ENCODE measurements at regions not wholly inside any gene's neighbourhood (a gene's known extent, or its start where the extent isn't known, plus 50 kb on each side); places are given as distances from the start of the nearest gene placed in this dataset.

- Histone ChIP-seq H4K20me1 (ENCODE audit: insufficient read depth, low read length) (no peaks in the 10 kb centered on the region), H2AFZ (ENCODE audit: low read length) (no peak overlapping the region), H3K9me3 (ENCODE audit: low read length) (peaks cover 6% of the 10 kb centered on the region), H3K4me3 (ENCODE audit: low read depth, low read length, poor library complexity, severe bottlenecking) (no peak overlapping the region), H3K4me1 (ENCODE audit: insufficient read depth, low read length, poor library complexity, severe bottlenecking) (no peaks in the 10 kb centered on the region), H3K4me2 (ENCODE audit: low read length) (no peak overlapping the region), H3K9me2 (ENCODE audit: insufficient read depth, low read length) (no peaks in the 10 kb centered on the region), H3K79me2 (ENCODE audit: insufficient read depth, low read depth, low read length) (no peaks in the 10 kb centered on the region), H3K27ac (ENCODE audit: low read depth, low read length, poor library complexity, severe bottlenecking) (no peak overlapping the region), H3K36me3 (ENCODE audit: insufficient read depth, low read length) (no peaks in the 10 kb centered on the region)
- TF ChIP-seq EZH2phosphoT487 (IDR thresholded peaks at IDR 0.05; ENCODE audit: borderline replicate concordance, low read depth, low read length) (no peak), CTCF (conservative IDR thresholded peaks at IDR 0.05; ENCODE audit: low read length) (no peak)
- CTCF ChIA-PET (ENCODE audit: unreplicated experiment), result no interaction called here
- POLR2A ChIA-PET, result no interaction called here
- BruUV-seq (replicated peaks), result no TSS peak
- no peak for DNase-seq (ENCODE audit: low spot score)
- intact Hi-C loops (cut with micrococcal nuclease; ENCODE audit: unreplicated experiment), result no loop called here
These were observed 132.4 kb upstream of the TIAM1 start for GRCh38 chr21:31476263-31477022.

GRCh38 chr21:31475223-31475622 is 131.2 kb upstream of the TIAM1 start:
- H3K4me1 ChIP-seq (ENCODE audit: insufficient read depth, low read length, poor library complexity, severe bottlenecking), result no peaks in the 10 kb centered on the region
- no peak overlapping the region for H3K4me2 ChIP-seq (ENCODE audit: low read length)
- no peaks in the 10 kb centered on the region; the same call in 1 of the 2 replicates for H3K9me3 ChIP-seq (ENCODE audit: low read length)
- POLR2A ChIA-PET, result interaction anchor here (0.7 to 1.6 kb wide), 2 partner anchors 11 to 242 kb away, joined by 3 to 4 read pairs; no protein-coding TSS in a partner anchor
- no peaks in the 10 kb centered on the region for H3K36me3 ChIP-seq (ENCODE audit: insufficient read depth, low read length)
- H2AFZ ChIP-seq (ENCODE audit: low read length), result no peak overlapping the region
- H3K27ac ChIP-seq (ENCODE audit: low read depth, low read length, poor library complexity, severe bottlenecking), result no peak overlapping the region
- intact Hi-C loops (cut with micrococcal nuclease; ENCODE audit: unreplicated experiment), result no loop called here
- H3K9me2 ChIP-seq (ENCODE audit: insufficient read depth, low read length), result no peaks in the 10 kb centered on the region
- no TSS peak for BruUV-seq (replicated peaks)
- CTCF ChIA-PET (ENCODE audit: unreplicated experiment), result no interaction called here
- H4K20me1 ChIP-seq (ENCODE audit: insufficient read depth, low read length), result no peaks in the 10 kb centered on the region
- no peak for DNase-seq (ENCODE audit: low spot score)
- H3K4me3 ChIP-seq (ENCODE audit: low read depth, low read length, poor library complexity, severe bottlenecking), result no peak overlapping the region
- TF ChIP-seq CTCF (conservative IDR thresholded peaks at IDR 0.05; ENCODE audit: low read length) (no peak), EZH2phosphoT487 (IDR thresholded peaks at IDR 0.05; ENCODE audit: borderline replicate concordance, low read depth, low read length) (no peak)
- no peaks in the 10 kb centered on the region for H3K79me2 ChIP-seq (ENCODE audit: insufficient read depth, low read depth, low read length)

- ChIA-PET POLR2A (interaction anchor here (0.6 to 1.2 kb wide), 2 partner anchors 49 to 261 kb away, joined by 3 read pairs; no protein-coding TSS in a partner anchor), CTCF (ENCODE audit: unreplicated experiment) (no interaction called here)
- Histone ChIP-seq H3K27ac (ENCODE audit: low read depth, low read length, poor library complexity, severe bottlenecking) (no peak overlapping the region), H2AFZ (ENCODE audit: low read length) (no peak overlapping the region), H3K9me3 (ENCODE audit: low read length) (no peaks in the 10 kb centered on the region), H3K4me3 (ENCODE audit: low read depth, low read length, poor library complexity, severe bottlenecking) (no peak overlapping the region), H3K79me2 (ENCODE audit: insufficient read depth, low read depth, low read length) (no peaks in the 10 kb centered on the region), H3K4me2 (ENCODE audit: low read length) (no peak overlapping the region), H3K9me2 (ENCODE audit: insufficient read depth, low read length) (no peaks in the 10 kb centered on the region), H4K20me1 (ENCODE audit: insufficient read depth, low read length) (no peaks in the 10 kb centered on the region), H3K36me3 (ENCODE audit: insufficient read depth, low read length) (no peaks in the 10 kb centered on the region), H3K4me1 (ENCODE audit: insufficient read depth, low read length, poor library complexity, severe bottlenecking) (no peaks in the 10 kb centered on the region)
- DNase-seq (ENCODE audit: low spot score), result no peak
- BruUV-seq (replicated peaks), result no TSS peak
- no peak for TF ChIP-seq CTCF (conservative IDR thresholded peaks at IDR 0.05; ENCODE audit: low read length)
- no peak for TF ChIP-seq EZH2phosphoT487 (IDR thresholded peaks at IDR 0.05; ENCODE audit: borderline replicate concordance, low read depth, low read length)
- intact Hi-C loops (cut with micrococcal nuclease; ENCODE audit: unreplicated experiment), result no loop called here
These were observed 129.8 kb upstream of the TIAM1 start for GRCh38 chr21:31473685-31474345.
